DOHH2 (cell line): ENCODE measurements at regions not wholly inside any gene's neighbourhood (a gene's known extent, or its start where the extent isn't known, plus 50 kb on each side); places are given as distances from the start of the nearest gene placed in this dataset.

Experiments used
- H3F3A ChIP-seq: fragments of 200-600 bp; sonication (generic), shearing (Covaris generic); 2 replicates; pipeline ENCODE4 v1.6.0; 2016; ENCODE audit warnings: antibody characterized with exemption, mild to moderate bottlenecking; ENCODE audit not compliant: control insufficient read depth, insufficient read depth
- H3K27ac ChIP-seq: fragments of 200-600 bp; sonication (generic); 2 replicates; pipeline ENCODE4 v1.5.1; 2014; ENCODE audit warnings: low read depth, mild to moderate bottlenecking, low read length, moderate library complexity
- H3K27me3 ChIP-seq: fragments of 200-600 bp; sonication (generic); 2 replicates; pipeline ENCODE4 v1.6.1; 2014; ENCODE audit warnings: mild to moderate bottlenecking, low read length, mixed read lengths; ENCODE audit not compliant: control insufficient read depth
- H3K36me3 ChIP-seq: fragments of 200-600 bp; sonication (generic); 2 replicates; pipeline ENCODE4 v1.6.1; 2014; ENCODE audit warnings: mild to moderate bottlenecking, low read length, moderate library complexity, mixed read lengths; ENCODE audit not compliant: control insufficient read depth
- H3K4me1 ChIP-seq: fragments of 200-600 bp; sonication (generic); 2 replicates; pipeline ENCODE4 v1.6.1; 2014; ENCODE audit warnings: mild to moderate bottlenecking, low read length, mixed read lengths; ENCODE audit not compliant: control insufficient read depth
- H3K4me2 ChIP-seq: fragments of 200-600 bp; sonication (generic); 2 replicates; pipeline ENCODE4 v1.6.0; 2014; ENCODE audit warnings: mild to moderate bottlenecking, low read length, moderate library complexity
- H3K4me3 ChIP-seq: fragments of 200-600 bp; sonication (generic); 2 replicates; pipeline ENCODE4 v1.5.1; 2014; ENCODE audit warnings: mild to moderate bottlenecking, low read length, mixed read lengths
- H3K79me2 ChIP-seq: fragments of 200-600 bp; sonication (generic); 2 replicates; pipeline ENCODE4 v1.6.1; 2014; ENCODE audit warnings: mild to moderate bottlenecking, low read length, mixed read lengths; ENCODE audit not compliant: control insufficient read depth
- H3K9me2 ChIP-seq: fragments of 200-600 bp; sonication (generic); replicated peaks from 2 replicates; pipeline ENCODE4 v1.6.1; 2014; ENCODE audit warnings: mild to moderate bottlenecking, low read length, mixed read lengths; ENCODE audit not compliant: control insufficient read depth
- H3K9me3 ChIP-seq: fragments of 200-600 bp; sonication (generic); 2 replicates; pipeline ENCODE4 v1.6.1; 2014; ENCODE audit warnings: antibody characterized with exemption, low read length, mixed read lengths; ENCODE audit not compliant: control insufficient read depth, insufficient read depth
- H4K20me1 ChIP-seq: fragments of 200-600 bp; sonication (generic); 2 replicates; pipeline ENCODE4 v1.6.0; 2014; ENCODE audit warnings: low read depth, mild to moderate bottlenecking, antibody characterized with exemption, low read length, moderate library complexity; ENCODE audit not compliant: control insufficient read depth, insufficient read depth
- CTCF ChIP-seq: fragments of 200-600 bp; sonication (generic); IDR thresholded peaks from one replicate; pipeline ENCODE4 v1.5.1; 2014; ENCODE audit warnings: antibody characterized with exemption, mild to moderate bottlenecking, low read depth, low read length; ENCODE audit not compliant: poor library complexity, severe bottlenecking
- EZH2phosphoT487 ChIP-seq: fragments of 200-600 bp; sonication (generic); IDR thresholded peaks from 2 replicates; pipeline ENCODE4 v1.6.1; 2017; ENCODE audit warnings: borderline replicate concordance, mild to moderate bottlenecking, antibody characterized with exemption, low read length, moderate library complexity, mixed read lengths

DNA sequence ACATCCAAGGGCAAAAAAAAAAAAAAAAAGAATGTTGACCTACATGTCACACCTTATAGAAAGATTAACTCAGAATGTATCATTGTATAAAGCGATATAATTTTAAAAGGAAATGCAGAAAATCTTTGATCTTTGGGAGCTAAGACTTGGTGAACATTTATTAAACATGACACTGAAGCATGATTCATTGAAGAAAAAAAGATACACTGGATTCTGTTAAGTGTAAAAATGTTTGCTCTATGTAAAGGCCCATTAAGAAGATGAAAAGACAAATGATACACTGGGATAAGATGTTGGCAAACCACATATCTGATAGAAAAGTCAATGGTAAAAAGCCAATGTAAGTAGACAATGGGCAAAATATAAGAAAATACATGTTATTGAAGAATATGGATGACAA is 1131.0 kb downstream of the AACS start:
- Histone ChIP-seq H3K4me1 (peaks cover 6% of the 10 kb centered on the region), H3F3A (no peaks in the 10 kb centered on the region), H3K9me2 (no peaks in the 10 kb centered on the region), H4K20me1 (no peaks in the 10 kb centered on the region), H3K36me3 (no peaks in the 10 kb centered on the region), H3K9me3 (no peaks in the 10 kb centered on the region), H3K4me3 (no peak overlapping the region), H3K27ac (no peak overlapping the region), H3K79me2 (no peaks in the 10 kb centered on the region), H3K4me2 (no peak overlapping the region), H3K27me3 (no peaks in the 10 kb centered on the region)
- TF ChIP-seq EZH2phosphoT487 (no peak), CTCF (no peak)

- Histone ChIP-seq H3K9me3 (no peaks in the 10 kb centered on the region), H3K4me3 (no peak overlapping the region), H3K79me2 (no peaks in the 10 kb centered on the region), H3K27me3 (no peaks in the 10 kb centered on the region), H3F3A (no peaks in the 10 kb centered on the region), H3K4me2 (no peak overlapping the region), H3K36me3 (no peaks in the 10 kb centered on the region), H3K4me1 (no peaks in the 10 kb centered on the region), H3K9me2 (no peaks in the 10 kb centered on the region), H3K27ac (no peak overlapping the region), H4K20me1 (no peaks in the 10 kb centered on the region)
- TF ChIP-seq EZH2phosphoT487 (no peak), CTCF (no peak)
Observed at GRCh38 chr12:126198516-126198915, 1133.3 kb downstream of the AACS start.

DNA sequence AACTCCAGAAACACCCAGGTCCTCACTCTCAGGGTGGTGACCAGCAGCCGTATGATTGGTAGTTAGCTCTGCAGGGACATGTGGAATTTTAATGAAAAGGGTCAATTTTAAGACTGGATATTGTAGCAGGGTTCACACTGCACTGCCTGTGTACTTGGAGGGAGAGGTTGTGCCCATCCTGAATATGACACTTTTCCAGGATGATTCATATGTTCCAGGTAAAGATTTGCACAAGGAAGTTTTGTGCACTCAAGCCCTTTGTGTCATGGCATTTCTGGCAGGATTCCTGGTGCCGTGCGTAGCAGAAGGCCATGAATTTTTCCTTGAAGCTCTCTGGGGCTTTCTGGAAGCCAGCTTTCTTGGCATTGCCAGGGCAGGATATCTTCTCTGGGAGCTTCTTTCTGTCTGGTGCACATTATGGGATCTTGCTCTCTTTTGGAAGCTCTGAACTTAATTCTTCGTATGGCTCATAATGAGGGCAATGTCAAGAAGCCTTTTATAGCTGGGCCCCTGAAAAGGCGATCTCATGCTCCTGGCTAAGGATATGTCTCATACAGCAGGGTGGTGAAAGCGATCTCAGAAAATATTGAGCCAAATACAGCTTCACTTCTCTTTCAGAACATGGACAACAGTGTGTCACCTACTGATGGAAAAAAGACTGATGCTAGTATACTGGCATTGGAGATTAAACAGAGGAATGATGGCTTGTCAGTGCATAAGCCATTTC is 1133.9 kb downstream of the AACS start:
- Histone ChIP-seq H3K79me2 (no peaks in the 10 kb centered on the region), H3K27me3 (no peaks in the 10 kb centered on the region), H3F3A (no peaks in the 10 kb centered on the region), H3K4me2 (no peak overlapping the region), H3K9me3 (no peaks in the 10 kb centered on the region), H3K36me3 (no peaks in the 10 kb centered on the region), H3K27ac (no peak overlapping the region), H3K4me1 (no peaks in the 10 kb centered on the region), H4K20me1 (no peaks in the 10 kb centered on the region), H3K9me2 (no peaks in the 10 kb centered on the region), H3K4me3 (no peak overlapping the region)
- TF ChIP-seq CTCF (no peak), EZH2phosphoT487 (no peak)
